HPDE6-E6E7 (cell line): ENCODE measurements at regions not wholly inside any gene's neighbourhood (a gene's known extent, or its start where the extent isn't known, plus 50 kb on each side); places are given as distances from the start of the nearest gene placed in this dataset.

Experiments
- DNase-seq: peaks from one replicate; pipeline ENCODE4 v3.0.0; 2011; ENCODE audit warnings: missing footprints; ENCODE audit errors: extremely low spot score

DNA sequence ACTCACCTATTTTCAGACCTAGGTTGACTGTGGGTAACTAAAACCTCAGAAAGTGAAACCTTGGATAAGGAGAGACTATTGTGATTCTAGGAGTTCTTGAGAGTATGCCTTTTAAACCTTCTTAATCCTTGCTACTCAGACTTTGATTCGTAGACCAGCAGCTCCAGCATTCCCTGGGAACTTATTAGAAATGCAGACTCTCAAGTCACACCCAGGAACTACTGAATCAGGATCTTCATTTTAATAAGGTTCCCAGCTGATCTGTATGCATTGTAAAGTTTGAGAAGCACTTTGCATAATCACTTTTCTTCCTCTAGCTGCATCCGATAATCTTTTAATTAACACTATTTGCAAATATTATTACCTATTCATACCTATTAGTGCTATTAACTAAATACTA, 480.3 kb upstream of the KCNMB2 start:
- DNase-seq = no peak

DNA sequence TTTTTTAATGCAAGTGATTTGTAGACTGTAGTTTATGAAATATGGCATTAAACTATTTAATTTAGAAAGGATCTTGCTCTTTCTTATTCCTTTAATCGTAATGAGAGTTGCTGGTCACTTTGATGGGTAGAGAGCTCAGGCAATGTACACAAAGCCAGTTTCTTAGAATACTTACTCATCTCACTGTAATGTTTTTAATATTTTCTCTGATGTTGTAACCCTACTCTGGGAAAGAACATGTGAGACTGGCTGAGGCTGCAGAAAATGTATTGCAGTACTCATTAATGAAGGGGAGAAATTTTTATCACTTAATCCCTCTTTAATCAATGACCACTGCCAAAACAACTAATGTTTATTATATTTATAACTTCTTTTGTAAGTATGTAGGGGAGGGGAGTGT, 479.4 kb upstream of the KCNMB2 start:
- DNase-seq = no peak

DNA sequence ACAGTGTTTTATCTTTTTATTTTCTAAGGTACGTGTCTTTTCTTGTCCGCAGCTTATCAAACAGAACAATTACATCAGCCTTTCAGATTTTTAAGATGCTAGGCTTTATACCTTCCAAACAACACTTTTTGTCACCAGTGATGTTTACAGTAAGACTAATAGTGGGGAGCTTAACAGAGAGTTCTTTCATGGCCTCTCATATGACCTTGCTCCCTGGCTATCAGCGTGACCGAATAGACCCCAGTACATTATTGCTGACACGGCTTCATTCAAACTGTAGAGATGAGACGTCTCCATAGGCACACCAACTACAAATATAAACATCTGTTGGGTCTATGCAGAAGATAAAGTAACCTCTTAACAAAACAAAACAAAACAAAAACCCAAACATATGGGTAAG, 477.6 kb upstream of the KCNMB2 start:
- no peak for DNase-seq

DNA sequence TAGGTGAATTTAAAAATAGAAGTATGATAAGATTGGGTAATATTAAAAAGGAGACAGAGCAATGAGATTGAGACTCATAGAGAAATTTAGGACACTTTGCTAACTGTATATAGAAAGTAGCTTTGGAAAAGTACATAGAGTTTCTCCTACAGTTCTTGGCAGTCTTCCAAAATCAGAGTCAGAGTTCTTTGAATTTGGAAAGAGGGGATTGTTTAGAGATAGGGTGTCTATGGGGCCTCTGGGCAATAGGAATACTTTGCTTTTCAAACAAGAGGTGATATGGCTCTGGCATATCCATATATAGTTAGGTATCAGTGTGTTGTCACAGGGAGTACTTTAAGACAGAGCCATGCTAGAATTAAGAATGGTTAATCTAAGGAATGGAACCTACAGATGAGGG, 477.1 kb upstream of the KCNMB2 start:
- DNase-seq = no peak

DNA sequence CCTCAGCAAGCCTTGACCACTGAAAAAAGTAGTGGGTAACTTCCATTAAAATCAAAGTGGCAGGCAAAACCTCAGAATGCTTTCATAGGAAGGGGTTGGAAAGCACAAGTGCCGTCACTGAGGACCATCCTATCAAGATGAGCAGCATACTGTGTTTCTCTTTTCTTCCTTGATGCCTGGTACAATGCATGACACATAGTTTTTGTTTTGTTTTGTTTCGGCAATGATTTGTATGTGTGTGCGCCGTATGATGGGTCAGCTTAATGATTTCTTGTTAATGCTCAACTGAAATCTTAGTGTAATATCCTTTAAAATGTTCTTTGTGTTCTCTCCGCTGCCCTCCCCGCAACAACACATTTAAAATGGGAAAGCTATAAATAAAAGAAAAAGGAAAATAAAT, 476.4 kb upstream of the KCNMB2 start:
- no peak for DNase-seq

DNA sequence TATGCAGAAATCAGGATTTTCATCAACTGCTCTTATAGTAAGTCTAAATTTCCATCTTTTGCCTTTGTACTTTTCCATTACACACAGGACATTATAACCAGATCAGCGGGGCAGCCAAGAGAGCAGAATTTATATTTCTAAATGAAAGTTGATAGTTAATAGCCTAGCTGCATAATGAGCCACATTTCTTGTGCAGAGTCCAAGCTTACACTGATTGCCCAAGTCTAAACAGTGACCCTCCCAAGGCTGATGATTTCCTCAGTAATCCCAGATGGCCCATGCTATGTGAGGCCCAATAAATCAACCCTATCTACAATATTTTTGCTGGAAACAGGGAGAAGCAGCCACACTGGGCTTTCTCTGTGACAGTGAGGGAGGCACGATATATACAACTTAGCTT, 475.8 kb upstream of the KCNMB2 start:
- no peak for DNase-seq

DNA sequence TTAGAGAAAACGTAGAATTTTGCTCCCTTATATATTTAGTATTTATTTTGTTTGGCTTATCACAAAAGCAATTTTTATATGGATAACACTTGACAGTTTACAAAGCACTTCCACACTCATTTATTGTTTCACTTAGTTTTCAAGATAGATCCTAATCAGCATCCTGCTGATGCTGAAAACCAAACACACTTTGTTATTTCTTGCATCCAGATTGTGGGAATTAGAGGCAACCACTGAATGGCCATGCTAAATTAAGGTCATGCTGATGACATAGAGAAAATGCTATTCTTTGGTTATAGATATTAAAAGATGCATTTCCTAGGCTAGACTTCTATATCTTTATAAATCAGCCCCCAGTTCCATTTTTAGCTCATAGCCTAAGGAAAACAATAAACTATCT, 474.1 kb upstream of the KCNMB2 start:
- DNase-seq = no peak

DNA sequence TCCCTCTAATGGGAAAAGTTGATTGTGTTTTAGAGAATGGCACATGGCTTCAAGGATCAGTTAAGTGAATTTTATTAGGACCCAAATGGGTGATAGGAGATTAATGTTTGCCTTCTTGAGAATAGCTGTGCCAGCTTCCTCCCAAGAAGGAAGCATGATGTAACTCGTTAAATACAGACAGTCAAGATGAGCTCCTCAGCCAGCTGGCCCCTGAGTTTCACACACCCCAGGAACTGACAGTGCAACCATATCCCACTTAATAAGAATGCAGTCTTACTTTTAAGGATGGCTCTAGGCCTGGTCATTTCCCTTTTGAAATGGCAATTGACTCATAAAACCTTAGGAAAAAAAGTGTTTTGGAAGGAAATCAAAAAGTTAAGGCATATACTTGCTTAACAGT, 472.8 kb upstream of the KCNMB2 start:
- no peak for DNase-seq

DNA sequence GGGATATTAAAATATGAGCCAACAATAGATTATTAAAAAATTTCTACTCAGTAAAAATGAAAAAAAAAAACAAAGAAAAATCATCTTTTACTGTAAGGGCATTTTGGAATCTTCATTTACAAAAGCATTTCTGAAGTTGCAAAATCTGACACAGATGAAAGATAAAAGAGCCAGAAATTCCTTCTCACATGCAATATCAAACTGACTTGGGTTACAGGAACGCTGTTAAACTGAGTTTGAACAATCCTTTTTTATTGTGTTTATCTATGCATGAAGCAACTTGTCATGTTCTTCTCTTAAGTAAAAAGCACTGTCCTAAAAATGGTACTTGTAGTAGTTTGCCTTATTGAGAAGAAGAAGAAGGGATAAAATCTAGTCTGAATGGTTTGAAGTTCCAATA, 468.5 kb upstream of the KCNMB2 start:
- no peak for DNase-seq

DNA sequence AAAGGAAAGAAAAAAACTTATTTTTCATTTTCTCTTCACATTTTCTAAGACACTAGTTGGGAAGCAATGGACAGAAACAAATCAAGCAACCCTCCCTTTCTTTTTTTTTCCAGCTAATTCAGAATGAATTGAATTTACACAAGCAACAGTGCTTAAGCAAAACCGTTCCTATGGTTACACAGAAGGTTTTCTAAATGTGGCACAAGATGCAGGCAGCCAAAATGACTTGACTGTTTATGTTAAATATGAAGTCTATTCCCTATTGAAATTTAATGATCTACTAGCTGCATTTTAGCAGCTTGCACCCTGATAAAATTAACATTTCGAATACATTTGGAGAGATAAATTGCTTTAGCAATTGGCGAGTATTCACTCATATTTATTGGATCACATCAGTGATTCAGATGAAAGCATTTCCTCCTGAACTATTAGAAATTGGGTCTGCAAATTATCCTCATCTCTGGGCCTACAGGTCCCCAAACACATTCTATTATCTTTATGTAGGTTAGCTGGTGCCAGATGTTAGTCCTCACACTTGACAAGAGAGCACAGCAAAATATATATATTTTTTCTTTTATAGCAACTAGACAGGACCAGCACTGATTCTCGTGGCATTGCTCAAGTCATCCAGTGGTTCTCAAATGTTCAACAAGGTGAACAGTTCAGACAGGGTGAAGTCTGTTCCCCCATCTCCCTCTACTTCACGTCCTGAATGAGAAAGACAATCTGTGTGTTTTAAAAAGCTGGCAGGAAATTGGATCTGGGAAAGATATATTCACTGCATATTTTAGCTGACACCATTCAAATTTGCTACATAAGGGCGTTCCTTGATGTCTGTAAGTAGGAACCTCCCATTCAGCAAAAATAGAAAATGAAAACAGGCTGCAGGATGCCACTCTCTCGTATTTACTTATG, 463.6 kb upstream of the KCNMB2 start:
- no peak for DNase-seq

DNA sequence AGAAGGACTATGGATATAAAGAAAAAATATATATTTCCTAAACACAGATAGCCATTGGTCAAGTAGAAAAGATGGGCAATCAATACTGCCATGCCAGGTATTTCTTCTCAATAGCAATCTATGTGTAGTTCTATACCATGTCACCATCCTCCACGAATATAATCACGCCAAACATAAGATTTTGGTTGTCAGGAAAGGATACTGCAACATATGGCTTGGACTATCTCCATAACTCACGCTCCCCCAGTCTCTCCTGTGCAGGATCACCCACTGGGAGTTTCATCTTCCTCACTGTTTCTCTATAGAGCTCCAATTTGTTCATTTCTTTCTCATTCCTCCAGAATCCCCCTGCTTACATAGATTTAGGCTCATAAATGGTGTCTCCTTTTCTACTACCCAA, 462.9 kb upstream of the KCNMB2 start:
- DNase-seq = no peak

DNA sequence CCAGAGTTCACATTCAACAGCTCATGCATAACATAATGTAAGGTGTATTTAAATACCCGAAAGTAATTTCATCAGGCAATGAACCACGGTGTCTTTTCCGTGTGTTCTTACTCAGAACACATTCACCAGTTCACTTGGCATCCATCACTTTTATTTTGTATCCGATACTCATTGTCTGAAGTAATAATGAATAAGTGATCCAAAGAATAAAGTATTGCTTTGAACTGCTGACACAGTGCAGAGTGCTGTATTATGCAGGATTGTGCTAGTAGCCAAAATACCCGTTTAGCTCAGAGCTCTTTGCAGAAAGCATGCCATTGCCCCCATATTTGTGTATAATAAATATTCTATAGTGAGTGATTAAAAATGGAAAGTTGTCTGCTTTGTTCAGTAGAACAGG, 460.9 kb upstream of the KCNMB2 start:
- DNase-seq = no peak

DNA sequence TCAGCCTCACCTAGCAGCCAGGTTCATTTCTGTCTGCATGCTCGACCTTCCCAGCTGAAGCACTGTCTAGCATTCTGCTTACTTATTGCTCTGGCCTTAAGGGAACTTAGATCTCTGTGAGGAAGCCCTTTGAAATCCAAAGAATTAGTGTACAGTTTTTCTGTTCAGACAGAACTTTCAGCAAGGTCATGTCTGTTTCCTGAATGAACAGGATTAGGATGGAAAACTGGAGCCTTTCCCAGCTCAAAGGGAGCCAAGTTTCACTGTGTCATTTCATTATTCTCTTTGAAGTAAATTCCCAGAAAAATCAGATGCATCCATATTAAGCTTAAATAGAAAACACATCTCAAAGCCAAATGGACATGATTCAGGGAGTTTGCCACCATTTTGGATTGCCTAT, 457.3 kb upstream of the KCNMB2 start:
- no peak for DNase-seq

DNA sequence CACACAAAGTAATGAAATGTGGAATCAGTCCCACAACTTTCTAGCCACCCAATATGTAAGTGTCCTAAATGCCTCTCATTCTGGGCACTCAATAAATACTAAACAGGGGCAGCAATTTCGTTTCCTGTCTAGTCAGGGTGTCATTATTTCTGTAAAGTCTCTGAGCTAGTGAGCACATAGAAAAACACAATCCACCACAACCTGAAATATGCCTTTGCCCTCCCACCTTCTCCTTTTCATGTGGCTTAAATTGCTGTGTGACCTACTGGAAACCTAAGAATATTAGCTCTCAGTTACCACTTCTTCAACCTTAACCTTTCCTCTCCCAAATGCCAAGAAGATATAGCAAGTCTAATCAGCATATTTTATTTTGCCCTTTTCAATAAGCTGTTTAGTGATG, 456.3 kb upstream of the KCNMB2 start:
- DNase-seq = no peak

DNA sequence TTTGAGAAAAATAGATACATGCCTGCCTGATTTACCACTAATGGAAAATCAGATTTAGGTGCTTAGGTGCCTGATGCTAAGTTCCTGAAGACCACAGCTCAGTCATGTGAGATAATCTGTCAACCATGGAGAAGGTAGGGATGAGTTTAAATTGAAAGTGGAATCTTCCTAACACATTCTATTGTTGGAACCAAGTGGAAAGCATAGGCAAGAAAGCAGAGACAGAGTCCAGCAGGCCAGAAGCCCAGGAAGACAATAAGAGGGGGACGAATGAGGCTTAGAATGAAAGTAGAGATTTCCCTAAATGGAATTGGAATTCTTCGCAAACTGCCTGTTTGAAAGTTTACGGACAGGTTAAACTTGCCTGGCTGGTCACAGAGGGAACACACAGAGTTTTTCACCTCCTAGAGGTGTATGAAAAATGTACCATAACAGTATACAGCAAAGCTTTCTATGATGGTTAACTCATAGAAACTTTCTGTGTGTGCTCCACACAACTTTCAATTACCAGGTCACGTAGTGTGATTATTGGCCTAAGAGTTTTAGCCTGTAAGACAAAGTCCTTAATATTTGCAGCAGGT, 453.8 kb upstream of the KCNMB2 start:
- DNase-seq = no peak

DNA sequence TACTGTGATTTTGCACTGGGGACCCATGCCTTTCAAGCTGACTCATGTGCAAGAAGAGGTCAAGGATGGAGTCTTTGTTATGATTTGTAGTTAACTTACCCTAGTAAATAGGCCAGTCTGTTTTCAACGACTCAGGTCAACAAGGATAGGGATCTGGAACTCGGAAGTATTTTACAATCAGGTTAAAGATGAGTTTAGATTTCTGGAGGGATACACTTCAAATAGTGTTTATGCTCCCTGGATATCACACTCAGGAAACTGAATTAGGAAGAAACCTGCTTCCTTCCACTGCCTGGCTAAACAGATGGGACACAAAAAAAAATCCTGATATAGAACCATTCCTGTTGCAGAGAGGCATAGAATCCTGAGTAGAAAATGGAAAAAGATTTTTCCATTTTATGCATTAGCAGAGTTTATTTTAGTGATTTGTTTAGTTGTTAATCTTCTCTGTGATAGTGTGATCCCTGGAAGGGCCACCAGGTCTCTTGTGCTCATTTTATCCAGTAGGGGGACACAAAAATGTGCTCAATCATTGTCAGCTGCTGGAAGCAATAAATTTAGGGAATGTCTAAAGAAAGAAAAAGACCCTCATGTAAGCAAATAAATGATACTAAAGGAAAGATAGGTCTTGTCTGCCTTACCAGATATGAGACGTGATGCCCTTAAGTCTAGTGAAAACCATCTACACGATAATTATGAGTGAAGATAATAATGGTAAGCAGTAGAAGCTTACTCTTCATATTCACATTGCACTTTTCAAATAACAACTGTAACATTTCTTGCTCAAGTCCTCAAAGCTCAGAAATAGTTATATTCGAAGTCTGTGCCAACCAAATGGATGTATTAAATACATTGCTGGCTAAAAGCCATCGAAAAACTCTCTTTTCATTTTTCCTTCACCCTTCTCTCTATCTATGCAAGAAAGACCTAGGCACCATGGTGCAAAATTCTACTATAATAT, 452.1 kb upstream of the KCNMB2 start:
- no peak for DNase-seq

DNA sequence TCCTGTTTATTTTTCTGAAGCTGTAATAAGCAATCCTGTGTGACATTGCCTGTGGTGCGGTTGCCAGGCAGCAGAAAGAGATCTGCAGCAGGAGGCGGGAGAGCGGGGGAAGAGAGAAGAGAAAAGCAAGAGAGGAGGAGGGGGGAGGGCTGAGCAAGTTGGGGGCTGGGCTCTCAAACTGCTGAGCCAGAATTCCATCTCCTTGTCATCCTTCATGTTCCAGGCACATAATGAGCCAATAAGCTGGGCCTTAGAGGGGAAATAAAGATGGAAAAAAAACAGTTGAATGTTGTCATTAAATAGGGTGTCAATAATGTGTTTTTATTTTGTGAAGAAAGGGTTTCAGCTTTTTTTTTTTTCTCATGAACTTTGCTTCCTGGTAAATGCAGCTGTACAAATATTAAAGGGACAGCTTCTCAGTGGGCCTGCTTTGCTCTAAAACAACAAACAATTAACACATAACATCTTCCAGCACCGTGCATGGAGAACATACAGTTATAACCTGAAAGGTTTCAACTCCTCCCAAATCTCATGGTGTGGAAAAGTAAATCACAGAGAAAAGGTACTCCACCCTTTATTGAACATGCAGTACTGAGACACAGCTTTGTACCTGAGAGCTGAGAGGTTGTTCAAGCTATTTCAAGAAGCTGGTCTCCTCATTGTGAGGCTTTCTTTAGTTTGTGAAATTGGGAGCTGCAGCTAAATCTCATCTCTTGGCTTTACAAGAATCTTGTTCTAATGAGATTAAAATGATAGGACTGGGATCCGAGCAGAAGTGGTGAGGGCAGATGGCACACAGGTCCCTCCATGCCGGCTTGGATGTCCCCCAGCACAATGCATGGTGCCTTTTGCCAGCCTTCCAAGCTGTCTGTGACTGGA, 451.1 kb upstream of the KCNMB2 start:
- DNase-seq = no peak

DNA sequence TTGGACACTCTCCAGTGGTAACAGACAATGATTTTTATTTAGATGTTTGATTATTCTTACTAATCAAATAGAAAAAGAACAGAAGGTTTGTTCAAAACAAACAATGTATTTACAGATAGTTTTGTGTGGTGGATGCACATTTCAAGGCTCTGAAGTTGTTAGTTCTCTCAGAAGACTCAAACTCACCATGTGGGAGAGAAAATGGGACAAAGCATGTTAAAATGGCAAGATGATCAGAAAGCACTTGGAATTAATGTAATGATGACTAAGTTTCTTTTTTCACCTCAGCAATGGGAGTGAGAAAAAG, 450.5 kb upstream of the KCNMB2 start:
- DNase-seq = no peak

DNA sequence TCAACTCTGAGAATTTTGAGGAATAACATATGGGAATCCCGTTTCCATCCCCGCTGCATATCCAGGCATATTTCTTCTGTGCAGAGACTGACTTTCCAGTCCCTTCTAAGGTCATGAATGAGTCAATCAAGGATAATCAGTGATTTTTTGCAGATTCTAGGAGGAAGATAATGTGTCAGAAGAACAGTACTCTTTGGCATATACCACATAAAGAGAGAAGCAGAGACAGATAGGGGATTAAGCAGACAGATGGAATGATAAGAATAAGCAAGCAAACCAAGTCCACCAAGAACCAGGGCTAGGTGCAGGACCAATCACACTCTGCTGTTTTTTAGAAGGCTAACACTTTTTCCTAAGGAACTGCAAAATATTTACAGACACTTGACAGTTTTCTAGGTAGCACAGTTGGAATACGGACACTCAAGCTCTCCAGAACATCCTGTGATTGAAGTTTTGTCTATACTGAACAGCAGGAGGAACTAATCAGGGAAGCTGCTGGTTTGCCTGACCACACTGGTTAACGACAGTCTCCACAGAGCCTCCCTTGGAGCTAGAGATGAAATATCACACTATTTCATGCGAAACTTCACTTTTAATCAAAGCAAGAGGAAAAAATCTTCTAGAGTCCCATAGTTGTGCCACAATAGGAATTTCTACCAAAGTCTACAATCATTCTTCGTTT, 450.0 kb upstream of the KCNMB2 start:
- DNase-seq = no peak

DNA sequence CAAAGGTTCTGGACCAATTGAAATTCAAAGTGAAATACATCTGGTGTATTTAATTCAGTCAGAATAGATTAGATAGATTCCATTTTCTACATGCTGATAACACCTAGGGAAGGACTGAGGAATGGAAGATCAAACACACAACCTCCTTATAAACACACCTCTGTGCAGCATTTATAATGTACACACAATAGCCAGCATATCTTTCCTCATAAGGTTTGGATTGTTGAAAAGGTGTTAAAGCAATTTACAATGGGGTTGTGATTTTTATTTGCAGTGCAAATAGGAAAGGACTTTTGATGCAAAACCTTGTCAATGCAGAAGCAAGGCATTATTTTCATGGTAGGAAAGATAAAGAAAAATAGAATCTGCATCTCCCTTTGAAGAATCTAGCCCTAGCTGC, 448.9 kb upstream of the KCNMB2 start:
- no peak for DNase-seq

DNA sequence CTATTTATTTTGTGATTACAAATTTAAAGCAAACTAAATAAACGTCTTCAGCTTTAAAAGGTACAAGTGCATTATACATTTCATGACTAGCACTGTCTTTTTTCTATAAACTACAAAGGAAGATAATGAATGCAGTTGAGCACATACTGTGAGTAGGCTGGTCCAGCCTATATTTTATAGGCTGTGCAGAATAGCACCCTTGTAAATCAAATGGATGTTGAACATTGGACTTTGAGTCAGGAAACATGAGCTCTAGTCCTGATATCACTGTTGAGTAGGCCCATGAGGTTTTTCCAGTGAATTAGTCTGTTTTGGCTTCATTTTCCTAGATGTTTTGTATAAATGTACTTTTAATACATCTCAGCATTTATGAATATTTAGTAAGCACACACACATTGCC, 447.3 kb upstream of the KCNMB2 start:
- DNase-seq = no peak
